GM21390 (cell line): ENCODE measurements at regions not wholly inside any gene's neighbourhood (a gene's known extent, or its start where the extent isn't known, plus 50 kb on each side); places are given as distances from the start of the nearest gene placed in this dataset.

Source experiments
- ATAC-seq: cut with Tn5 transposase; IDR thresholded peaks from one replicate; pipeline ENCODE4 v1.9.1; 2021; ENCODE audit not compliant: unreplicated experiment

GRCh38 chr11:37830529-37830928 lies 1232.5 kb upstream of the RAG2 start:
- no peak for ATAC-seq

- no peak for ATAC-seq
Observed at GRCh38 chr11:37817727-37818270, 1219.8 kb upstream of the RAG2 start.

GRCh38 chr11:37812281-37812880 lies 1214.3 kb upstream of the RAG2 start:
- no peak for ATAC-seq

GRCh38 chr11:37811349-37811748 lies 1213.3 kb upstream of the RAG2 start:
- no peak for ATAC-seq

- ATAC-seq, result no peak
Observed at GRCh38 chr11:37804666-37805065, 1206.6 kb upstream of the RAG2 start.

- no peak for ATAC-seq
Observed at GRCh38 chr11:37788141-37788877, 1190.3 kb upstream of the RAG2 start.

- ATAC-seq, result no peak
Observed at GRCh38 chr11:37786214-37786755, 1188.2 kb upstream of the RAG2 start.

- no peak for ATAC-seq
Observed at GRCh38 chr11:37774441-37774840, 1176.4 kb upstream of the RAG2 start.

GRCh38 chr11:37770145-37770544 lies 1172.1 kb upstream of the RAG2 start:
- ATAC-seq, result no peak

GRCh38 chr11:37762079-37762478 lies 1164.0 kb upstream of the RAG2 start:
- no peak for ATAC-seq

GRCh38 chr11:37755521-37755920 lies 1157.5 kb upstream of the RAG2 start:
- no peak for ATAC-seq

- no peak for ATAC-seq
Observed at GRCh38 chr11:37748641-37749040, 1150.6 kb upstream of the RAG2 start.

- no peak for ATAC-seq
Observed at GRCh38 chr11:37747121-37747520, 1149.1 kb upstream of the RAG2 start.

- ATAC-seq, result no peak
Observed at GRCh38 chr11:37727371-37727770, 1129.3 kb upstream of the RAG2 start.

GRCh38 chr11:37724315-37724714 lies 1126.3 kb upstream of the RAG2 start:
- ATAC-seq, result no peak

GRCh38 chr11:37721485-37721884 lies 1123.4 kb upstream of the RAG2 start:
- no peak for ATAC-seq

GRCh38 chr11:37718431-37718999 lies 1120.5 kb upstream of the RAG2 start:
- ATAC-seq, result no peak

GRCh38 chr11:37712251-37712650 lies 1114.2 kb upstream of the RAG2 start:
- no peak for ATAC-seq

GRCh38 chr11:37710031-37710430 lies 1112.0 kb upstream of the RAG2 start:
- no peak for ATAC-seq

GRCh38 chr11:37704791-37705190 lies 1106.8 kb upstream of the RAG2 start:
- ATAC-seq, result no peak

- ATAC-seq, result no peak
Observed at GRCh38 chr11:37699644-37700043, 1101.6 kb upstream of the RAG2 start.

- ATAC-seq, result no peak
Observed at GRCh38 chr11:37695283-37695682, 1097.2 kb upstream of the RAG2 start.
